Breast epithelium (tissue), 4 donors: ENCODE measurements at regions not wholly inside any gene's neighbourhood (a gene's known extent, or its start where the extent isn't known, plus 50 kb on each side); places are given as distances from the start of the nearest gene placed in this dataset.

Experiments used
- DNase-seq, 2 donors: peaks; one replicate each; pipeline ENCODE4 v3.0.0-alpha.2; 2019; ENCODE audit warnings: low spot score in 2 of 2
- H3K27ac ChIP-seq, 2 donors: fragments of 200-600 bp; sonication (generic) in 1 of 2; one replicate each; pipeline ENCODE4 v1.5.1; 2016 to 2019; ENCODE audit warnings: mild to moderate bottlenecking in 1 of 2
- H3K27me3 ChIP-seq, 2 donors: fragments of 200-600 bp; sonication (generic) in 1 of 2; one replicate each; pipeline versions ENCODE4 v1.5.1 to v1.6.0; 2017 to 2019; ENCODE audit warnings: control low read depth in 1 of 2, mild to moderate bottlenecking in 1 of 2
- H3K36me3 ChIP-seq: fragments of 200-600 bp; one replicate; pipeline ENCODE4 v1.5.1; 2019
- H3K4me1 ChIP-seq, 2 donors: fragments of 200-600 bp; sonication (generic); one replicate each; pipeline ENCODE4 v1.5.1; 2016 to 2019; ENCODE audit warnings: control low read depth in 1 of 2
- H3K4me3 ChIP-seq, 3 donors: fragments of 200-600 bp; sonication (generic); 1 replicate in 2 of 3; 2 replicates in 1 of 3; pipeline ENCODE4 v1.5.1; 2016 to 2019; ENCODE audit warnings: mild to moderate bottlenecking in 3 of 3, moderate library complexity in 2 of 3
- H3K9me3 ChIP-seq, 2 donors: fragments of 200-600 bp; sonication (generic) in 1 of 2; one replicate each; pipeline ENCODE4 v1.5.1; 2016 to 2019; ENCODE audit warnings: control low read depth in 1 of 2
- POLR2A ChIP-seq: fragments of 450-650 bp; IDR thresholded peaks from one replicate; pipeline ENCODE4 v1.6.1; 2016; ENCODE audit warnings: antibody characterized with exemption, mild to moderate bottlenecking, moderate library complexity
- POLR2AphosphoS5 ChIP-seq, 3 donors: sonication (generic); formaldehyde crosslinking; IDR thresholded peaks; one replicate each; pipeline ENCODE4 v1.6.1; 2017; ENCODE audit warnings: antibody characterized with exemption in 3 of 3
- intact Hi-C: fragments of 100-400 bp; cut with DNase I; formaldehyde crosslinking; loops from one replicate; pipeline ENCODE4 v1.15.1; 2023; ENCODE audit warnings: low total_unique reads
- TF ChIP-seq, protein P1 (sequence below), 3 donors: fragments of 450-650 bp; IDR thresholded peaks; one replicate each; pipeline ENCODE4 v1.5.1; 2016 to 2017; ENCODE audit warnings: antibody characterized with exemption in 3 of 3, mild to moderate bottlenecking in 3 of 3, moderate library complexity in 3 of 3

DNA sequence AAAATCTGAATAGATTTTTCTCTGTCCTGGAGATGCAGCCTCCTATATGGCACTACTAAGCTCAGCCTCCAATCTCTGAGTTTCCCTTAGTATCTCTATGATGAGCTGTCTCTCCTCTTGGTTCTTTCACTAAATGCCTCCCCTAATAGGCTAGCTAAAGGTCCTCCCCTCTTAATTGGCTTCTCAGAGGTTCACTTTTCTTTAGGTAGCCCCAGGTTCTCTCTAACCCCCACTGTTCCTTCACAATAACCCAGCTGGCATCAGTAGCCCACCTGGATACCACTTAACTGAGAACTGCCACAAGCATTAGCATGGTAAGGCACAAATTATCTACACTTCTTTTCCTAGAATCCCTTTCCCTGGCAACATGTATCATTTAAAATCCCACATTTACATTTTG is 523.2 kb downstream of the IGSF11 start:
- Histone ChIP-seq H3K27me3 (no peaks in the 10 kb centered on the region), H3K4me1 (no peaks in the 10 kb centered on the region), H3K9me3 (no peaks in the 10 kb centered on the region), H3K27ac (no peak overlapping the region), H3K4me3 (no peak overlapping the region), H3K36me3 (no peaks in the 10 kb centered on the region)
- intact Hi-C loops: no loop called here
- DNase-seq: no peak
- TF ChIP-seq POLR2A: no peak
- TF ChIP-seq, protein P1, sequence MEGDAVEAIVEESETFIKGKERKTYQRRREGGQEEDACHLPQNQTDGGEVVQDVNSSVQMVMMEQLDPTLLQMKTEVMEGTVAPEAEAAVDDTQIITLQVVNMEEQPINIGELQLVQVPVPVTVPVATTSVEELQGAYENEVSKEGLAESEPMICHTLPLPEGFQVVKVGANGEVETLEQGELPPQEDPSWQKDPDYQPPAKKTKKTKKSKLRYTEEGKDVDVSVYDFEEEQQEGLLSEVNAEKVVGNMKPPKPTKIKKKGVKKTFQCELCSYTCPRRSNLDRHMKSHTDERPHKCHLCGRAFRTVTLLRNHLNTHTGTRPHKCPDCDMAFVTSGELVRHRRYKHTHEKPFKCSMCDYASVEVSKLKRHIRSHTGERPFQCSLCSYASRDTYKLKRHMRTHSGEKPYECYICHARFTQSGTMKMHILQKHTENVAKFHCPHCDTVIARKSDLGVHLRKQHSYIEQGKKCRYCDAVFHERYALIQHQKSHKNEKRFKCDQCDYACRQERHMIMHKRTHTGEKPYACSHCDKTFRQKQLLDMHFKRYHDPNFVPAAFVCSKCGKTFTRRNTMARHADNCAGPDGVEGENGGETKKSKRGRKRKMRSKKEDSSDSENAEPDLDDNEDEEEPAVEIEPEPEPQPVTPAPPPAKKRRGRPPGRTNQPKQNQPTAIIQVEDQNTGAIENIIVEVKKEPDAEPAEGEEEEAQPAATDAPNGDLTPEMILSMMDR (IDR thresholded peaks at IDR 0.05): no peak
- no peak for TF ChIP-seq POLR2AphosphoS5 (IDR thresholded peaks at IDR 0.05)

DNA sequence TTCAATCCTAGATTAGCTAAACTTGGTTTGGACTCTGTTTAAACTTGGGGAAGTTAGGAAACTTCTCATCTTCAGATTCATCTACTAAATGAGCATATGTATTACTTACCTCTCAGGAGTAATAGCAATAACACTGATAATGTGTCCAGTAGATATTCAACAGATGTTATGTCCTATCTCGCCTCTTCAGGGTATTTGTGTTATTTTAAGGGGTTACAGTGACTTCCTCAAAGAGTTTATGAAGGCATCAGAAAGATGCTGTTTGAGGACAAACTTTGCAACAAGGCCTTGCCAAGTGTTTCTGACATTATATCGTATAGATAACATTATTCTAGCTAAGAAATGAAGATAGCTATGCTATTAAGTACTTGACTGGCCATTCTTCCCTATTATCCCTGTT is 522.3 kb downstream of the IGSF11 start:
- Histone ChIP-seq H3K27ac (no peak overlapping the region), H3K4me1 (no peaks in the 10 kb centered on the region), H3K4me3 (no peak overlapping the region), H3K9me3 (no peaks in the 10 kb centered on the region), H3K27me3 (no peaks in the 10 kb centered on the region), H3K36me3 (no peaks in the 10 kb centered on the region)
- DNase-seq: no peak
- intact Hi-C loops: no loop called here
- TF ChIP-seq POLR2AphosphoS5 (IDR thresholded peaks at IDR 0.05) (no peak), POLR2A (no peak)
- TF ChIP-seq, protein P1 (IDR thresholded peaks at IDR 0.05): no peak

DNA sequence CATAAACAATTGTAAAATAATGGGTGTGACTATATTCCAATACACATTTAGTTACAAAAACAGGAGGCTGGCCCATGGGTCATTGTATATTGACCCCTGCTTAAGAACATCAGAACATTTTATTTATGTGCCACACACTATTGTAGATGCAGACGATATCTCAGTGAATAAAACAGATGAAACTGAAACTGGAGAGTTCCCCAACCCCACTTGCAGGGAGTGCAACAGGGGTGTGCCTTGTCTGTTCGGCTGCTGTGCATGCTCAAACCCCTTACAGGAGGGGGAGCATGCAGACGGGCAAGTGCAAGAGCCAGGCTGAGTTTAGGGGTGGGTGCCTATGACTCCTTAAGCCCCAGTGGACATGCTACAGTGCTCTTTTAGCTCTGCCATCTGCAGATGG is 509.6 kb downstream of the IGSF11 start:
- Histone ChIP-seq H3K9me3 (no peaks in the 10 kb centered on the region), H3K4me1 (no peaks in the 10 kb centered on the region), H3K4me3 (no peak overlapping the region), H3K27me3 (no peaks in the 10 kb centered on the region), H3K36me3 (no peaks in the 10 kb centered on the region), H3K27ac (no peak overlapping the region)
- DNase-seq: no peak
- no peak for TF ChIP-seq POLR2AphosphoS5 (IDR thresholded peaks at IDR 0.05)
- no peak for TF ChIP-seq POLR2A
- TF ChIP-seq, protein P1 (IDR thresholded peaks at IDR 0.05): no peak
- intact Hi-C loops: no loop called here

DNA sequence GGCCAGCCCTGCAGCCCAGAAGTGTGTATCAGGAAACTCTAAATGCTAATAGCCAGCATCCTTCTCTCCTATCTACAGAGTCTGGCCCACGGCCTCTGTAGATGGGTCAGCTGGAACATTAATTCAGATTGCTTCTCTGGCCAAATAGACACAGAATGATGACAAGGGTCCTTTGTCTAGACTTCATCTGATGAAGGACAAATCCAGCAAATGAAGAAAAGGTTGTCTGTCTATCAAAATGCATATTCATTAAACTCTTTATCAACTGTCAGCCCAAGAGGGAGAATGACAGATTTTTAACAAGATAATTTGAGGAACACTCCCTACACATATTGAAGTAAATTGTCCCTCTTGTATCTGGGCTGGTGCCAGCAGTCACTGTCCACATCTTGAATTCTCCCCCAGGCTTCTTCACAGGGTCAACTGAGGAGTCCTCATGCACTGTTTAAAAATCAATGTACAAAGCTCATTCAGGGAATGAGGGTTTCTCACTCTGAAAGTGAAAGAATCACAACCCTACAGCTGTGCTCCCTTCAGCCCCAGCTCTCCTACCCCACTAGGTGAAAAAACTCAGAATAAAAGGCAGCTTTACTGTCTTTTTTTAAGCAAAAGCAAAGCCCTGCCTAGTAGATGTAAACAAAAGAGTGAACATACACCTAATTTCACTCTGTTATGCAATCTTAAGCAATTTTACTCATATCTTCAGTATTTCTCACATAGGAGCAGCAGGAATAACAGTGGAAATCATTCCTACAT is 507.7 kb downstream of the IGSF11 start:
- Histone ChIP-seq H3K4me1 (no peaks in the 10 kb centered on the region), H3K27me3 (no peaks in the 10 kb centered on the region), H3K9me3 (no peaks in the 10 kb centered on the region), H3K4me3 (no peak overlapping the region), H3K27ac (no peak overlapping the region), H3K36me3 (no peaks in the 10 kb centered on the region)
- no peak for DNase-seq
- TF ChIP-seq POLR2AphosphoS5 (IDR thresholded peaks at IDR 0.05) (no peak), POLR2A (no peak)
- TF ChIP-seq, protein P1 (IDR thresholded peaks at IDR 0.05): no peak
- intact Hi-C loops: no loop called here

DNA sequence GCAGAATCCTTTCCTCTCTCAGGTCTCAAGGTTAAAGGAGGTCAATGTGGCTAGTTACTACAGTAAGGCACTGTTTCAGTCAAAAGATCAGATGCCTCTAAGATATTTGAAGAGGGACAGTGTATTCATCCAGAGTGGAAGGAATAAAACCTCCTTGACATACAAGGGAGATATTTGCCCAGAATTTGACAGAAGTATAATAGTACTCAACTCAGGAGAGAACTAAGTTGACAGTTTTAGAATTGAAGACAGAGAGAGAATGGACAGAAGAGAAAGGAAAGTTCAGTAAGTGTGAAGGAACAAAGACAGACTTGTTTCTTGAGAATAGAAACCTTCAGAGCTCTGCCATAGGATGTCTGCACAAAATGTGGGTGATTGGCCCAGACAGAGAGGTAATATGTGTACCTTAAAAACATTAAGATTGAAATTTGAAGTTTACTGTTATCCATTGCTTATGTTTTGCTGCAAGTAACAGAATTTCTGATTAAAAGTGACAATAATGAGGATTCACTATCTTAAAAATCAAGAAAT is 507.1 kb downstream of the IGSF11 start:
- no peaks in the 10 kb centered on the region for H3K9me3 ChIP-seq
- TF ChIP-seq POLR2AphosphoS5 (IDR thresholded peaks at IDR 0.05): no peak
- no peak for TF ChIP-seq POLR2A
- TF ChIP-seq, protein P1 (IDR thresholded peaks at IDR 0.05): no peak
- no peak overlapping the region for H3K4me3 ChIP-seq
- DNase-seq: no peak
- no peaks in the 10 kb centered on the region for H3K36me3 ChIP-seq
- H3K4me1 ChIP-seq: no peaks in the 10 kb centered on the region
- no peaks in the 10 kb centered on the region for H3K27me3 ChIP-seq
- no peak overlapping the region for H3K27ac ChIP-seq
- intact Hi-C loops: no loop called here
